ENCODE measurements at regions not wholly inside any gene's neighbourhood (a gene's known extent, or its start where the extent isn't known, plus 50 kb on each side); places are given as distances from the start of the nearest gene placed in this dataset.

GRCh38 chr21:38623552-38623951, 125.3 kb upstream of the ERG start:
- ChIA-PET POLR2A (no interaction called here), CTCF (ENCODE audit: unreplicated experiment) (no interaction called here)
- DNase-seq (ENCODE audit: low spot score) = no peak
- no TSS peak for BruUV-seq (replicated peaks)
- Histone ChIP-seq H3K9me3 (ENCODE audit: low read length) (no peaks in the 10 kb centered on the region), H3K79me2 (ENCODE audit: insufficient read depth, low read depth, low read length) (no peaks in the 10 kb centered on the region), H3K36me3 (ENCODE audit: insufficient read depth, low read length) (no peaks in the 10 kb centered on the region), H3K9me2 (ENCODE audit: insufficient read depth, low read length) (no peaks in the 10 kb centered on the region), H2AFZ (ENCODE audit: low read length) (no peak overlapping the region), H3K4me2 (ENCODE audit: low read length) (no peak overlapping the region), H3K27ac (ENCODE audit: low read depth, low read length, poor library complexity, severe bottlenecking) (no peak overlapping the region), H3K4me1 (ENCODE audit: insufficient read depth, low read length, poor library complexity, severe bottlenecking) (no peaks in the 10 kb centered on the region), H3K4me3 (ENCODE audit: low read depth, low read length, poor library complexity, severe bottlenecking) (no peak overlapping the region), H4K20me1 (ENCODE audit: insufficient read depth, low read length) (no peaks in the 10 kb centered on the region)
- intact Hi-C loops (cut with micrococcal nuclease; ENCODE audit: unreplicated experiment) = no loop called here
- TF ChIP-seq, protein P1, sequence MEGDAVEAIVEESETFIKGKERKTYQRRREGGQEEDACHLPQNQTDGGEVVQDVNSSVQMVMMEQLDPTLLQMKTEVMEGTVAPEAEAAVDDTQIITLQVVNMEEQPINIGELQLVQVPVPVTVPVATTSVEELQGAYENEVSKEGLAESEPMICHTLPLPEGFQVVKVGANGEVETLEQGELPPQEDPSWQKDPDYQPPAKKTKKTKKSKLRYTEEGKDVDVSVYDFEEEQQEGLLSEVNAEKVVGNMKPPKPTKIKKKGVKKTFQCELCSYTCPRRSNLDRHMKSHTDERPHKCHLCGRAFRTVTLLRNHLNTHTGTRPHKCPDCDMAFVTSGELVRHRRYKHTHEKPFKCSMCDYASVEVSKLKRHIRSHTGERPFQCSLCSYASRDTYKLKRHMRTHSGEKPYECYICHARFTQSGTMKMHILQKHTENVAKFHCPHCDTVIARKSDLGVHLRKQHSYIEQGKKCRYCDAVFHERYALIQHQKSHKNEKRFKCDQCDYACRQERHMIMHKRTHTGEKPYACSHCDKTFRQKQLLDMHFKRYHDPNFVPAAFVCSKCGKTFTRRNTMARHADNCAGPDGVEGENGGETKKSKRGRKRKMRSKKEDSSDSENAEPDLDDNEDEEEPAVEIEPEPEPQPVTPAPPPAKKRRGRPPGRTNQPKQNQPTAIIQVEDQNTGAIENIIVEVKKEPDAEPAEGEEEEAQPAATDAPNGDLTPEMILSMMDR (conservative IDR thresholded peaks at IDR 0.05; ENCODE audit: low read length) = no peak
- no peak for TF ChIP-seq EZH2phosphoT487 (IDR thresholded peaks at IDR 0.05; ENCODE audit: borderline replicate concordance, low read depth, low read length)

- Histone ChIP-seq H3K79me2 (ENCODE audit: insufficient read depth, low read depth, low read length) (no peaks in the 10 kb centered on the region), H3K36me3 (ENCODE audit: insufficient read depth, low read length) (no peaks in the 10 kb centered on the region), H3K4me3 (ENCODE audit: low read depth, low read length, poor library complexity, severe bottlenecking) (no peak overlapping the region), H4K20me1 (ENCODE audit: insufficient read depth, low read length) (no peaks in the 10 kb centered on the region), H3K9me2 (ENCODE audit: insufficient read depth, low read length) (no peaks in the 10 kb centered on the region), H3K4me1 (ENCODE audit: insufficient read depth, low read length, poor library complexity, severe bottlenecking) (no peaks in the 10 kb centered on the region), H3K27ac (ENCODE audit: low read depth, low read length, poor library complexity, severe bottlenecking) (no peak overlapping the region), H3K9me3 (ENCODE audit: low read length) (no peaks in the 10 kb centered on the region), H3K4me2 (ENCODE audit: low read length) (no peak overlapping the region), H2AFZ (ENCODE audit: low read length) (no peak overlapping the region)
- no TSS peak for BruUV-seq (replicated peaks)
- no peak for DNase-seq (ENCODE audit: low spot score)
- CTCF ChIA-PET (ENCODE audit: unreplicated experiment) = no interaction called here
- intact Hi-C loops (cut with micrococcal nuclease; ENCODE audit: unreplicated experiment) = no loop called here
- TF ChIP-seq, protein P1 (conservative IDR thresholded peaks at IDR 0.05; ENCODE audit: low read length) = no peak
- no peak for TF ChIP-seq EZH2phosphoT487 (IDR thresholded peaks at IDR 0.05; ENCODE audit: borderline replicate concordance, low read depth, low read length)
- POLR2A ChIA-PET = no interaction called here
These were observed 126.7 kb upstream of the ERG start for GRCh38 chr21:38625000-38625399.

DNA sequence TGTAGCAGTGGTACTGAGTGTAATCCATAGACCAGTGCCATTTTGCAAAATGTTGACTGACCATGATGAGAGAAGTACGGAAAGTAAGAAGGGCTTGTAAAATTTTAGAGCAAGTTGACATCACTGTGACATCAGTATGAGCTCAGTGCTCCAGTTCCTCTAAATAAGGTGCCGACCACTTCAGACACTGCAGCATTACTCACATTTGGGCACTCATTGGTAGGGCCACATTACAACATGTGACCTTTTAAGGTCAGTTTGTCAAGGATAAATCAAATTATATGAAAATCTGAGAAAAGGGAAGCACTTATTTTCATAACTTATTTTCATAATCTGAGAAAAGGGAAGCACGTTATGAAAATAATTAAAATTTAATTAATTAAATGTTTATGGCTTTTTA, 128.0 kb upstream of the ERG start:
- Histone ChIP-seq H3K27ac (ENCODE audit: low read depth, low read length, poor library complexity, severe bottlenecking) (no peak overlapping the region), H3K4me3 (ENCODE audit: low read depth, low read length, poor library complexity, severe bottlenecking) (no peak overlapping the region), H3K4me2 (ENCODE audit: low read length) (no peak overlapping the region), H3K4me1 (ENCODE audit: insufficient read depth, low read length, poor library complexity, severe bottlenecking) (no peaks in the 10 kb centered on the region), H3K36me3 (ENCODE audit: insufficient read depth, low read length) (no peaks in the 10 kb centered on the region), H3K9me3 (ENCODE audit: low read length) (no peaks in the 10 kb centered on the region), H2AFZ (ENCODE audit: low read length) (no peak overlapping the region), H3K9me2 (ENCODE audit: insufficient read depth, low read length) (no peaks in the 10 kb centered on the region), H3K79me2 (ENCODE audit: insufficient read depth, low read depth, low read length) (no peaks in the 10 kb centered on the region), H4K20me1 (ENCODE audit: insufficient read depth, low read length) (no peaks in the 10 kb centered on the region)
- POLR2A ChIA-PET = no interaction called here
- CTCF ChIA-PET (ENCODE audit: unreplicated experiment) = no interaction called here
- BruUV-seq (replicated peaks) = no TSS peak
- TF ChIP-seq, protein P1 (conservative IDR thresholded peaks at IDR 0.05; ENCODE audit: low read length) = no peak
- TF ChIP-seq EZH2phosphoT487 (IDR thresholded peaks at IDR 0.05; ENCODE audit: borderline replicate concordance, low read depth, low read length) = no peak
- intact Hi-C loops (cut with micrococcal nuclease; ENCODE audit: unreplicated experiment) = no loop called here
- no peak for DNase-seq (ENCODE audit: low spot score)
